Neural cell (in vitro differentiated cells): ENCODE measurements at regions not wholly inside any gene's neighbourhood (a gene's known extent, or its start where the extent isn't known, plus 50 kb on each side); places are given as distances from the start of the nearest gene placed in this dataset.

Experiments
- H2AFZ ChIP-seq: fragments of 200-600, 300-800 bp; sonication (generic), shearing (Covaris generic); 2 replicates; pipeline ENCODE4 v1.6.0; 2014; ENCODE audit warnings: low read depth, mild to moderate bottlenecking, antibody characterized with exemption, low read length, moderate library complexity
- H3F3A ChIP-seq: fragments of 200-600 bp; shearing (Covaris generic); 2 replicates; pipeline ENCODE4 v1.6.1; 2016; ENCODE audit warnings: mild to moderate bottlenecking, moderate library complexity, mixed read lengths, antibody characterized with exemption, low read length; ENCODE audit not compliant: insufficient read depth, poor library complexity, severe bottlenecking
- H3K27ac ChIP-seq: fragments of 200-600, 300-800 bp; sonication (generic), shearing (Covaris generic); 2 replicates; pipeline ENCODE4 v1.5.1; 2014; ENCODE audit warnings: mild to moderate bottlenecking, low read length, moderate library complexity
- H3K27me3 ChIP-seq: fragments of 300-800, 200-600 bp; sonication (generic), shearing (Covaris generic); 2 replicates; pipeline ENCODE4 v1.6.0; 2014; ENCODE audit warnings: mild to moderate bottlenecking, low read depth, low read length, moderate library complexity; ENCODE audit not compliant: insufficient read depth
- H3K36me3 ChIP-seq: fragments of 300-800, 200-600 bp; sonication (generic), shearing (Covaris generic); 2 replicates; pipeline ENCODE4 v1.5.1; 2014; ENCODE audit warnings: mild to moderate bottlenecking, antibody characterized with exemption, low read length, moderate library complexity; ENCODE audit not compliant: insufficient read depth
- H3K4me2 ChIP-seq: fragments of 300-800, 200-600 bp; sonication (generic), shearing (Covaris generic); 2 replicates; pipeline ENCODE4 v1.6.0; 2014; ENCODE audit warnings: mild to moderate bottlenecking, low read length
- H3K4me3 ChIP-seq: fragments of 300-800, 200-600 bp; sonication (generic), shearing (Covaris generic); 2 replicates; pipeline ENCODE4 v1.5.1; 2014; ENCODE audit warnings: mild to moderate bottlenecking, low read length, moderate library complexity
- H3K79me2 ChIP-seq: fragments of 200-600 bp; shearing (Covaris generic); replicated peaks from 2 replicates; pipeline ENCODE4 v1.6.0; 2014; ENCODE audit warnings: mild to moderate bottlenecking, low read length, moderate library complexity; ENCODE audit not compliant: insufficient read depth
- H3K9ac ChIP-seq: fragments of 300-800, 200-600 bp; sonication (generic), shearing (Covaris generic); 2 replicates; pipeline ENCODE4 v1.6.1; 2016; ENCODE audit warnings: mild to moderate bottlenecking, low read length, mixed read lengths
- H3K9me2 ChIP-seq: fragments of 200-600 bp; shearing (Covaris generic); 2 replicates; pipeline ENCODE4 v1.6.1; 2016; ENCODE audit warnings: mild to moderate bottlenecking, low read length, mixed read lengths; ENCODE audit not compliant: insufficient read depth
- H3K9me3 ChIP-seq: fragments of 200-600, 300-800 bp; sonication (generic), shearing (Covaris generic); 2 replicates; pipeline ENCODE4 v1.6.1; 2016; ENCODE audit warnings: mild to moderate bottlenecking, mixed run types, low read length, moderate library complexity, mixed read lengths
- H4K20me1 ChIP-seq: fragments of 200-600 bp; shearing (Covaris generic); 2 replicates; pipeline ENCODE4 v1.6.1; 2016; ENCODE audit warnings: mild to moderate bottlenecking, mixed run types; ENCODE audit not compliant: insufficient read depth
- CTCF ChIP-seq: fragments of 450-650 bp; IDR thresholded peaks from 2 replicates; pipeline ENCODE4 v1.5.1; 2014; ENCODE audit warnings: antibody characterized with exemption, mild to moderate bottlenecking, moderate library complexity; ENCODE audit not compliant: poor library complexity, severe bottlenecking
- EP300 ChIP-seq: fragments of 450-650 bp; conservative IDR thresholded peaks from 2 replicates; pipeline ENCODE4 v1.6.1; 2014; ENCODE audit warnings: antibody characterized with exemption, mild to moderate bottlenecking, moderate library complexity; ENCODE audit not compliant: poor library complexity, severe bottlenecking
- EZH2 ChIP-seq: fragments of 200-600, 300-800 bp; shearing (Covaris generic), sonication (generic); IDR thresholded peaks from 2 replicates; pipeline ENCODE4 v1.6.1; 2014; ENCODE audit warnings: antibody characterized with exemption, low read length, borderline replicate concordance, mild to moderate bottlenecking; ENCODE audit not compliant: insufficient read depth, poor library complexity, severe bottlenecking
- MXI1 ChIP-seq: fragments of 450-650 bp; conservative IDR thresholded peaks from 2 replicates; pipeline ENCODE4 v1.6.1; 2014; ENCODE audit warnings: antibody characterized with exemption, mild to moderate bottlenecking; ENCODE audit not compliant: poor library complexity, severe bottlenecking
- POLR2AphosphoS5 ChIP-seq: IDR thresholded peaks from 2 replicates; pipeline ENCODE4 v1.6.1; 2012
- RAD21 ChIP-seq: fragments of 450-650 bp; conservative IDR thresholded peaks from 2 replicates; pipeline ENCODE4 v1.6.1; 2014; ENCODE audit warnings: antibody characterized with exemption, mild to moderate bottlenecking, moderate library complexity
- REST ChIP-seq: IDR thresholded peaks from 2 replicates; pipeline ENCODE4 v1.6.1; 2012; ENCODE audit warnings: borderline replicate concordance
- SMC3 ChIP-seq: fragments of 450-650 bp; conservative IDR thresholded peaks from 2 replicates; pipeline ENCODE4 v1.6.1; 2014; ENCODE audit warnings: antibody characterized with exemption, mild to moderate bottlenecking, moderate library complexity; ENCODE audit not compliant: poor library complexity
- TAF1 ChIP-seq: IDR thresholded peaks from 2 replicates; pipeline ENCODE4 v1.6.1; 2012; ENCODE audit warnings: low read depth

- H3K9me3 ChIP-seq: no peaks in the 10 kb centered on the region
- H3K27ac ChIP-seq: no peak overlapping the region
- H3K4me2 ChIP-seq: no peak overlapping the region
- no peaks in the 10 kb centered on the region for H3K9me2 ChIP-seq
- TF ChIP-seq RAD21 (no peak), REST (no peak), SMC3 (no peak), EP300 (no peak), CTCF (no peak), MXI1 (no peak), EZH2 (no peak), TAF1 (no peak), POLR2AphosphoS5 (no peak)
- H4K20me1 ChIP-seq: no peaks in the 10 kb centered on the region
- H2AFZ ChIP-seq: no peak overlapping the region
- H3K79me2 ChIP-seq: no peaks in the 10 kb centered on the region
- H3K27me3 ChIP-seq: no peaks in the 10 kb centered on the region
- no peak overlapping the region for H3K4me3 ChIP-seq
- H3K36me3 ChIP-seq: no peaks in the 10 kb centered on the region
- no peaks in the 10 kb centered on the region for H3F3A ChIP-seq
- H3K9ac ChIP-seq: no peak overlapping the region
These were observed 159.7 kb downstream of the RSL24D1 start for GRCh38 chr15:55037071-55037470.

GRCh38 chr15:55035749-55036148, 161.0 kb downstream of the RSL24D1 start:
- no peak overlapping the region for H3K4me3 ChIP-seq
- H3K9me3 ChIP-seq: no peaks in the 10 kb centered on the region
- no peaks in the 10 kb centered on the region for H3K9me2 ChIP-seq
- H3F3A ChIP-seq: no peaks in the 10 kb centered on the region
- no peaks in the 10 kb centered on the region for H3K79me2 ChIP-seq
- no peak for TF ChIP-seq TAF1
- no peak for TF ChIP-seq SMC3
- TF ChIP-seq REST: no peak
- TF ChIP-seq POLR2AphosphoS5: no peak
- no peak for TF ChIP-seq EZH2
- no peak overlapping the region for H2AFZ ChIP-seq
- no peak overlapping the region for H3K27ac ChIP-seq
- no peak overlapping the region for H3K4me2 ChIP-seq
- H3K36me3 ChIP-seq: no peaks in the 10 kb centered on the region
- H3K27me3 ChIP-seq: no peaks in the 10 kb centered on the region
- no peak overlapping the region for H3K9ac ChIP-seq
- H4K20me1 ChIP-seq: no peaks in the 10 kb centered on the region
